ENCODE measurements at regions not wholly inside any gene's neighbourhood (a gene's known extent, or its start where the extent isn't known, plus 50 kb on each side); places are given as distances from the start of the nearest gene placed in this dataset.

DNA sequence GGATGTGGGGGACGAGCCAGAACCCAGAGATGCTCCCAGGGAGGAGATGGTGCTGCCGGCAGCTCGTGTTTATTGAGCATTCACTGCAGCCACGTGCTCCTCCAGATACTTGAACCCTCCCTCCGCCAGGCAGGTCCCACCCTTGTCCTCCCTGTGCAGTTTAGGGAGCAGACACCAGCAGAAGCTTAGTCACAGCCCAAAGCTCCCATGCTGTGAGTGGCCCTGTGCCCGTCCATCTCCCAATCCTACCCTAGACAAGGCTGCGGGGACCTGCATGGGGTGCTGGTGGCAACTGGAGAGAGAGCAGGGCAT is 176.5 kb upstream of the COPS8 start:
- TF ChIP-seq, protein P1, sequence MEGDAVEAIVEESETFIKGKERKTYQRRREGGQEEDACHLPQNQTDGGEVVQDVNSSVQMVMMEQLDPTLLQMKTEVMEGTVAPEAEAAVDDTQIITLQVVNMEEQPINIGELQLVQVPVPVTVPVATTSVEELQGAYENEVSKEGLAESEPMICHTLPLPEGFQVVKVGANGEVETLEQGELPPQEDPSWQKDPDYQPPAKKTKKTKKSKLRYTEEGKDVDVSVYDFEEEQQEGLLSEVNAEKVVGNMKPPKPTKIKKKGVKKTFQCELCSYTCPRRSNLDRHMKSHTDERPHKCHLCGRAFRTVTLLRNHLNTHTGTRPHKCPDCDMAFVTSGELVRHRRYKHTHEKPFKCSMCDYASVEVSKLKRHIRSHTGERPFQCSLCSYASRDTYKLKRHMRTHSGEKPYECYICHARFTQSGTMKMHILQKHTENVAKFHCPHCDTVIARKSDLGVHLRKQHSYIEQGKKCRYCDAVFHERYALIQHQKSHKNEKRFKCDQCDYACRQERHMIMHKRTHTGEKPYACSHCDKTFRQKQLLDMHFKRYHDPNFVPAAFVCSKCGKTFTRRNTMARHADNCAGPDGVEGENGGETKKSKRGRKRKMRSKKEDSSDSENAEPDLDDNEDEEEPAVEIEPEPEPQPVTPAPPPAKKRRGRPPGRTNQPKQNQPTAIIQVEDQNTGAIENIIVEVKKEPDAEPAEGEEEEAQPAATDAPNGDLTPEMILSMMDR (IDR thresholded peaks at IDR 0.05) = no peak
- TF ChIP-seq POLR2A (IDR thresholded peaks at IDR 0.05) = no peak
